NT2/D1 (cell line): ENCODE measurements at regions not wholly inside any gene's neighbourhood (a gene's known extent, or its start where the extent isn't known, plus 50 kb on each side); places are given as distances from the start of the nearest gene placed in this dataset.

Experiments used
- SUZ12 ChIP-seq: IDR thresholded peaks from 2 replicates; pipeline ENCODE4 v1.6.1; 2011; ENCODE audit not compliant: insufficient read length, insufficient read depth; ENCODE audit errors: extremely low read depth
- YY1 ChIP-seq: IDR thresholded peaks from 2 replicates; pipeline ENCODE4 v1.6.1; 2011; ENCODE audit not compliant: insufficient read length, insufficient read depth

DNA sequence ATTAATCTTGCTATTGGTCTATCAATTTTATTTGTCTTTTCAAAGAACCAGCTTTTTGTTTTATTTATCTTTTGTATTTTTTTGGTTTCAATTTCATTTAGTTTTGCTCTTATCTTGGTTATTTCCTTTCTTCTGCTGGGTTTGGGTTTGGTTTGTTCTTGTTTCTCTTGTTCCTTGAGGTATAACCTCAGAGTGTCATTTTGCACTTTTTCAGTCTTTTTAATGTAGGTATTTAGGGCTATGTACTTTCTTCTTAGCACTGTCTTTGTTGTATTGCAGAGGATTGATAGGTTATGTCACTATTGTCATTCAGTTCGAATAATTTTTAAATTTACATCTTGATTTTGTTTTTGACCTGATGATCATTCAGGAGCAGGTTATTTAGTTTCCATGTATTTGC lies 92.7 kb upstream of the DCD start:
- TF ChIP-seq SUZ12 (no peak), YY1 (no peak)
